DOHH2 (cell line): ENCODE measurements at regions not wholly inside any gene's neighbourhood (a gene's known extent, or its start where the extent isn't known, plus 50 kb on each side); places are given as distances from the start of the nearest gene placed in this dataset.

ENCODE experiments used
- CTCF ChIP-seq: fragments of 200-600 bp; sonication (generic); IDR thresholded peaks from one replicate; pipeline ENCODE4 v1.5.1; 2014; ENCODE audit warnings: antibody characterized with exemption, mild to moderate bottlenecking, low read depth, low read length; ENCODE audit not compliant: poor library complexity, severe bottlenecking
- EZH2phosphoT487 ChIP-seq: fragments of 200-600 bp; sonication (generic); IDR thresholded peaks from 2 replicates; pipeline ENCODE4 v1.6.1; 2017; ENCODE audit warnings: borderline replicate concordance, mild to moderate bottlenecking, antibody characterized with exemption, low read length, moderate library complexity, mixed read lengths

- no peak for TF ChIP-seq CTCF
- TF ChIP-seq EZH2phosphoT487, result no peak
Measured at GRCh38 chr6:91565207-91565606, 978.3 kb upstream of the MAP3K7 start.
